Activated CD4-positive, alpha-beta T cell treated with anti-CD3 and anti-CD28 coated beads, Interleukin-2, amount 50 U/mL, for 48 hours (primary cell): ENCODE measurements at regions not wholly inside any gene's neighbourhood (a gene's known extent, or its start where the extent isn't known, plus 50 kb on each side); places are given as distances from the start of the nearest gene placed in this dataset.
"Not testable (repeated sequence)": the region's sequence is repeated elsewhere in the genome, so short reads cannot be mapped to it uniquely, and the experiment has no call there.

Source experiments
- DNase-seq, 2 experiments: peaks; one replicate each; pipeline ENCODE4 v3.0.0-alpha.2; 2020

DNA sequence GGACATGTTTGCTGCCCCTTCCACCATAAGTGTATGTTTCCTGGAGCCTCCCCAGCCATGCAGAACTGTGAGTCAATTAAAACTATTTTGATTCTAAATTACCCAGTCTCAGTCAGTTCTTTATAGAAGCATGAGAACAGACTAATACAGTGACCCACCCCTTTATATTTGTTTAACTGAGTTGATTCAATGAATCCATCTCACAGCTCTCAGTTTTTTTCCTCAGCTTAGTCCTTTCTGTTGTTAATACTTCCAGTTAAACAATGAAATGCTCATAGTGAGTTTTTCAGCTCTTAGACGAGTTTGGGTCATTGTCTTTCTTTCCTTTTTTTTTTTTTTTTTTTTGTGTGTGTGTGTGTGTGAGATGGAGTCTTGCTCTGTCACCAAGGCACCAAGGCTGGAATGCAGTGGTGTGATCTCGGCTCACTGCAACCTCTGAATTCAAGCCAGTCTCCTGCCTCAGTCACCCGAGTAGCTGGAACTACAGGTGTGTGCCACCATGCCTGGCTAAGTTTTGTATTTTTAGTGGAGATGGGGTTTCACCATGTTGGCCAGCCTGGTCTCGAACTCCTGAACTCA, 627.4 kb downstream of the SPATA31A7 start:
- not testable (repeated sequence) for DNase-seq

DNA sequence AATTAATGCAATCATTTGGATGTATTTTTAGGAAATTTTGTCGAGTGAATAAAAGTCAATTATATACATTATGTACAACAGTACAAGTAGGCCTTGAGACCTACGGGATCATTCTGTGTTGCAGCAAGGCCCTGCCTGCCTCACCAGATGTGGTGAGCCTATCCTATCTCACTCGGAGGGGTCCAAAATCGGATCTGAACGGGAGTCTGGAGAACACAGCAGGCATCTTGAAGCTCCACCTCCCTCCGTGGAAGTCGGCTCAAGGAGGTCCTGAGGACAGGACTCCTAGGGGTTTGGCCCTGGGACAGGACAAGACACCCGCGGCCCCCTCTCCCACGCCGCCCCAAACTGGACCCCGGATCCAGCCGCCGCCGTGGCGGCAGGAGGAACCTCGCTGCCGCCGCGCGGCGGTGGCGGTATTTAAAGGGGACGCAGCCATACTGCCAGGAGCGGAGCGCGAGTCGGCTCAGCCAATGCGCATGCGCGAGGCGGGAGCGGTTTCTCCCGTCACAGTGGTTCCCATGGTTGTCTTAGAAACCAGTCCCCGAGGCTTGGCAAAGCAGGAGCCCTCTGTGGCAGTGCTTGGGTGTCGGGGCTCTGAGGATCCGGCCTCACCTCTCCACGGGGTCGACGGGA, 663.9 kb downstream of the SPATA31A7 start:
- DNase-seq: peak; percentile 89 to 93

DNA sequence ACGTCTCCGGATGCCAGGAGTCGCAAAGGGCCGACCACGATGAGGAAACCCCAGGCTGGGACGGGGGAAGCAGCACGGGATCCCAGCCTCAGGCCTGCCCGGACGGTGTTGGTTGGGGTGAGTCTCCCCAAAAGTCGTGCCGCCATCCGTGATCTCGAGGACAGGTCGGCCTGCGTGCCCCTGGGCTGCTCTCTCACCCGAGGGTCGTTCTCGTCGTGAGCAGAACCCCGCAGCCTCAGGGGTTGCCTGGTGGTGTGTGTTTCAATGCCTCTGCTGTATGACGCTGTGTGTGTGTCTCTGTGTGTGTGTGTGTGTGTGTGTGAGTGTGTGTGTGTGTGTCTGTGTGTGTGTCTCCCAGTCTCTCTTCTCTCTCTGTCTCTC, 664.4 kb downstream of the SPATA31A7 start:
- DNase-seq: peak; percentile 3 to 8

DNA sequence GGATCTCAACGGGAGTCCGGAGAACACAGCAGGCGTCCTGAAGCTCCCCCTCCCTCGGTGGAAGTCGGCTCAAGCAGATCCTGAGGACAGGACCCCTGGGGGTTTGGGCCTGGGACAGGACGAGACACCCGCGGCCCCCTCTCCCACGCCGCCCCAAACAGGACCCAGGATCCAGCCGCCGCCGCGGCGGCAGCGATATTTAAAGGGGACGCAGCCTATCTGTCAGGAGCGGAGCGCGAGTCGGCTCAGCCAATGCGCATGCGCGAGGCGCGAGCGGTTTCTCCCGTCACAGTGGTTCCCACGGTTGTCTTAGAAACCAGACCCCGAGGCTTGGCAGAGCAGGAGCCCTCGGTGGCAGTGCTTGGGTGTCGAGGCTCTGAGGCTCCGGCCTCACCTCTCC, 666.4 kb downstream of the SPATA31A7 start:
- DNase-seq: not testable (repeated sequence)

DNA sequence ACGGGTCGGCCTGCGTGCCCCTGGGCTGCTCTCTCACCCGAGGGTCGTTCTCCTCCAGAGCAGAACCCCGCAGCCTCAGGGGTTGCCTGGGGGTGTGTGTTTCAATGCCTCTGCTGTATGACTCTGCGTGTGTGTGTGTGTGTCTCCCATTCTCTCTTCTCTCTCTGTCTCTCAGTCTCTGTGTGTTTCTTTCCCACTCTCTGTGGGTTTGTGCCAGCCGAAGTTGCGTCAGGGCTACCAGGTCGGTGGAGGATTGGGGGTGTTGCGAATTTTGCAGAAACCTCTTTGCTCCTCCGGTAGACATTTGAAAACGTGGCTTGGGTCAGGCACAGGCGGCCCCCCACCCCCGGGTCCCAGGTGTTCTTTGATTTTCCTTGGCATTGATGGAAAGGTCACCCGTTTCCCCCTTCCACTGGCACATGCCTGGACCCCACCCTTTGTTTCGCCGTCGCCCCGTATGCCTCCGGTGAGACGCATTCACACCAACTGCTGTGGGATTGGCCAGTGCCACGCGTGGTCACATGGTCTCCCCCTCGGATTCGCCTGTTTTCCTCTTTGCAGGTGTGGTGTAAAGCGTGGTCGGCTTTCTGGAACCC, 667.1 kb downstream of the SPATA31A7 start:
- peak; percentile 0 to 7 for DNase-seq

DNA sequence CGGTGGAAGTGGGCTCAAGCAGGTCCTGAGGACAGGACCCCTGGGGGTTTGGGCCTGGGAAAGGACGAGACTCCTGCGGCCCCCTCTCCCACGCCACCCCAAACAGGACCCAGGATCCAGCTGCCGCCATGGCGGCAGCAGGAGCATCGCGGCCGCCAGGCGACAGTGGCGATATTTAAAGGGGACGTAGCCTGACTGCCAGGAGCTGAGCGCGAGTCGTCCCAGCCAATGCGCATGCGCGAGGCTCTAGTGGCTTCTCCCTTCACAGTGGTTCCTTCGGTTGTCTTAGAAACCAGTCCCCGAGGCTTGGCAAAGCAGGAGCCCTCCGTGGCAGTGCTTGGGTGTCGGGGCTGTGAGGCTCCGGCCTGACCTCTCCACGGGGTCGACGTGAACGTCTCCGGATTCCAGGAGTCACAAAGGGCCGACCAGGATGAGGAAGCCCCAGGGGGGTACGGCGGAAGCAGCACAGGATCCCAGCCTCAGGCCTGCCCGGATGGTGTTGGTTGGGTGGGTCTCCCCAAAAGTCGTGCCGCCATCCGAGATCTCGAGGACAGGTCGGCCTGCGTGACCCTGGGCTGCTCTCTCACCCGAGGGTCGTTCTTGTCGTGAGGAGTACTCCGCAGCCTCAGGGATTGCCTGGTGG, 668.0 kb downstream of the SPATA31A7 start:
- not testable (repeated sequence) for DNase-seq

DNA sequence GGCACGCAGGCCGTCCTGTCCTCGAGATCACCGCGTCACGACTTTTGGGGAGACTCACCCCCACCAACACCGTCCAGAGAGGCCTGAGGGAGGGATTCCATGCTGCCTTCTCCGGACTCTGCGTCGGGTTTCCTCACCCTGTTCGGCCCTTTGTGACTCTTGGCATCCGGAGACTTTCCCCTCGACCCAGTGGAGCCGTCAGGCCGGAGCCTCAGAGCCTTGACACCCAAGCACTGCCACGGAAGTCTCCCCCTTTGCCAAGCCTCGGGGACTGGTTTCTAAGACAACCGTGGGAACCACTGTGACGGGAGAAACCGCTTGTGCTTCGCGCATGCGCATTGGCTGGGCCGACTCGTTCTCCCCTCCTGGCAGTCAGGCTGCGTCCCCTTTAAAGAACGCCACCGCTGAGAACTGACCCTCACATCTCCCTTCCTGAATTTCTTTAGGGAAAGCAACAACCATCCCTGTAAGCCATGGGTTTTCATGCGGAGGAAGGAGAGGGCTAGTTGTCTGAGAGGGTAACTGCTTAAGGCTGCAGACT, 672.7 kb downstream of the SPATA31A7 start:
- DNase-seq: peak; percentile 63 to 70

DNA sequence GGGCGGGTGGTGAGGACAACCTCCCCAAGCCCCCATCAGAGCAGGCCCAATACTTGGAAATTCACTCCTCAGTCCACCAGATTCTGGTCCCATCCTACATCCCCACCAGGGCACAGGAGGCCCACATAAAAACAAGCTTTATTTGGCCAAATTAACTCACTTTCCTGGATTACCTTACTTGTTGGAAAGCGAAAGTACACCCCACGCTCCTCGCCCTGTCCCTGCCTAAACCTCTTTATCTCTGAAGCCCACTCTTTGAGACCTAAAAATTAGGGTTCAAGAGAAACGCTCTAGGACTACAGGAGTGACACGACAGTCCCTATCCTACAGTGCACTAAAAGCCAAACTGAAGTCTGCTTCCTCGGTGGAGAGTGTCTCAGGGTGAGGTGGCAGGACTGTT, 674.6 kb downstream of the SPATA31A7 start:
- peak in 1 of 2 experiments; percentile 0 for DNase-seq

DNA sequence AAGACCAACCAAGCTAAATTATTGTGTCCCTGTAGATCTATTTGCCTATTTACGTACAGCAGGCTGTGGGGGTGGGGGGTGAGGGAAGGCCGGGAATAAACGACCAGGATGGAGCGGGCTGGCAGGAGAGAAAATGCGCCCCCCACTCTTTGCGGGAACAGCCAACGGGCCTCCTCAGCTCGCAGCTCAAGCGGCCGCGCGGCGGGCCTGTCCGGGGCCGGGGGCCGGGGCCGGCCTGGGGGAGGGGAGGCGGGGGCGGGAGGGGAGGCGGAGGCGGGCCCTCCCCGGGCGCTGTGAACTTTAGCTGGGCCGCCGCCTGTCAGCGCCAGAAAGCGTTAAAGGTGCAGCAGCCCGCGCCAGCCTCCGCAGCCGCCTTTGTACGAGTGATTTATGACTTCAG, 679.1 kb downstream of the SPATA31A7 start:
- not testable (repeated sequence) for DNase-seq

DNA sequence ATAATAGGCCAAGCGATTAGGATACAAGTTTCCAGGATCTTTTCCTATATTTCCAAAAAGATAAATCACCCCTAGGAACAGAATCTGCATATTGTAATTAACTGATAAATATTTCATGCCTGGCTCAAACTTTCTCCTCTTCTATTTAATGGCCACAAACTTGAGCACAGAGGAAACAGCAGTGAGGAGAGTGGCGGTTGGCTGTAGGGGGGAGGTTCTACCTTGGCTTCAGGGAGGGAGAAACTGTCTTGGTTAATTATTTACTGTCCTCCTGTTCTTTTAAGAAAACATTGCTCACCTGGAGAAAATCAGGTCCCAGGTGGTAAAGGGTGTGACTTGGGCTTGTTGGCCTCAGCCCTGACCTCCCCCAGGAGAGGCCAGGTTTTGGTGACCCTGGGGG, 682.5 kb downstream of the SPATA31A7 start:
- not testable (repeated sequence) for DNase-seq
